ENCODE measurements at regions not wholly inside any gene's neighbourhood (a gene's known extent, or its start where the extent isn't known, plus 50 kb on each side); places are given as distances from the start of the nearest gene placed in this dataset.

GRCh38 chr20:52749938-52750337 lies 222.2 kb upstream of the TSHZ2 start:
- TF ChIP-seq CTCF (IDR thresholded peaks at IDR 0.05) (no peak), POLR2AphosphoS5 (IDR thresholded peaks at IDR 0.05) (no peak), POLR2A (IDR thresholded peaks at IDR 0.05) (no peak), EP300 (IDR thresholded peaks at IDR 0.05) (no peak)
